SK-N-SH treated with all-trans-retinoic acid at 6 μM for 48 hours (cell line): ENCODE measurements at regions not wholly inside any gene's neighbourhood (a gene's known extent, or its start where the extent isn't known, plus 50 kb on each side); places are given as distances from the start of the nearest gene placed in this dataset.
A peak's percentile ranks its signal among the peaks of the same experiment; 100 is the strongest.

Source experiments
- ATAC-seq: fragments of 200-7000 bp; cut with Tn5 transposase; 3 replicates; pipeline ENCODE4 v1.9.1; 2020; ENCODE audit warnings: mild to moderate bottlenecking, moderate library complexity
- ARNTL ChIP-seq: fragments of 450-650 bp; formaldehyde crosslinking; IDR thresholded peaks from 2 replicates; pipeline ENCODE4 v1.5.0; 2020; ENCODE audit warnings: low read depth, mild to moderate bottlenecking, moderate library complexity, borderline replicate concordance
- BACH2 ChIP-seq: fragments of 250-450 bp; sonication (Bioruptor Pico); IDR thresholded peaks from 2 replicates; pipeline ENCODE4 v1.9.0; 2021; ENCODE audit warnings: mild to moderate bottlenecking, borderline replicate concordance
- CSDC2 ChIP-seq: fragments of 250-450 bp; sonication (Bioruptor Pico); IDR thresholded peaks from 2 replicates; pipeline ENCODE4 v1.5.0; 2020; ENCODE audit warnings: mild to moderate bottlenecking, moderate library complexity
- ESRRG ChIP-seq: fragments of 250-450 bp; sonication (Bioruptor Pico); IDR thresholded peaks from 2 replicates; pipeline ENCODE4 v1.6.1; 2021; ENCODE audit warnings: mild to moderate bottlenecking
- GLIS3 ChIP-seq: fragments of 250-450 bp; sonication (Bioruptor Pico); IDR thresholded peaks from 2 replicates; pipeline ENCODE4 v1.5.0; 2020; ENCODE audit warnings: mild to moderate bottlenecking, moderate library complexity
- ISL1 ChIP-seq: fragments of 250-450 bp; sonication (Bioruptor Pico); IDR thresholded peaks from 2 replicates; pipeline ENCODE4 v2.1.2; 2022; ENCODE audit warnings: mild to moderate bottlenecking, moderate library complexity
- OSR1 ChIP-seq: fragments of 250-450 bp; sonication (Bioruptor Pico); IDR thresholded peaks from 2 replicates; pipeline ENCODE4 v1.8.0; 2022; ENCODE audit warnings: moderate library complexity, mild to moderate bottlenecking, inconsistent platforms
- PPARA ChIP-seq: fragments of 250-450 bp; sonication (Bioruptor Pico); IDR thresholded peaks from 2 replicates; pipeline ENCODE4 v1.5.0; 2020; ENCODE audit warnings: mild to moderate bottlenecking, borderline replicate concordance
- RARB ChIP-seq: fragments of 250-450 bp; sonication (Bioruptor Pico); IDR thresholded peaks from 2 replicates; pipeline ENCODE4 v1.8.0; 2021; ENCODE audit warnings: mild to moderate bottlenecking, moderate library complexity
- SNAI2 ChIP-seq: fragments of 250-450 bp; sonication (Bioruptor Pico); IDR thresholded peaks from 2 replicates; pipeline ENCODE4 v1.5.0; 2020; ENCODE audit warnings: mild to moderate bottlenecking, moderate library complexity
- TCF4 ChIP-seq: fragments of 250-450 bp; sonication (Bioruptor Pico); IDR thresholded peaks from 2 replicates; pipeline ENCODE4 v1.8.0; 2021; ENCODE audit warnings: mild to moderate bottlenecking, moderate library complexity, borderline replicate concordance
- TOX ChIP-seq: fragments of 250-450 bp; sonication (Bioruptor Pico); IDR thresholded peaks from 2 replicates; pipeline ENCODE4 v1.8.0; 2021; ENCODE audit warnings: mild to moderate bottlenecking, moderate library complexity, borderline replicate concordance
- ZC3H10 ChIP-seq: fragments of 250-450 bp; sonication (Bioruptor Pico); IDR thresholded peaks from 2 replicates; pipeline ENCODE4 v1.5.1; 2021; ENCODE audit warnings: mild to moderate bottlenecking, moderate library complexity
- ZFP3 ChIP-seq: fragments of 250-450 bp; sonication (Bioruptor Pico); IDR thresholded peaks from 2 replicates; pipeline ENCODE4 v1.5.0; 2020; ENCODE audit warnings: mild to moderate bottlenecking, moderate library complexity
- ZNF70 ChIP-seq: fragments of 450-650 bp; formaldehyde crosslinking; IDR thresholded peaks from 2 replicates; pipeline ENCODE4 v1.5.0; 2020; ENCODE audit warnings: mild to moderate bottlenecking, moderate library complexity
- ZNF8 ChIP-seq: fragments of 450-650 bp; formaldehyde crosslinking; IDR thresholded peaks from 2 replicates; pipeline ENCODE4 v1.5.0; 2020; ENCODE audit warnings: mild to moderate bottlenecking, moderate library complexity
- TF ChIP-seq, protein P1 (sequence below): fragments of 250-450 bp; sonication (Bioruptor Pico); IDR thresholded peaks from 2 replicates; pipeline ENCODE4 v1.8.0; 2021; ENCODE audit warnings: low read depth, mild to moderate bottlenecking, moderate library complexity, borderline replicate concordance
- TF ChIP-seq, protein P2 (sequence below): fragments of 250-450 bp; sonication (Bioruptor Pico); IDR thresholded peaks from 2 replicates; pipeline ENCODE4 v1.5.0; 2020; ENCODE audit warnings: mild to moderate bottlenecking, moderate library complexity
- TF ChIP-seq, protein P3 (sequence below): fragments of 250-450 bp; sonication (Bioruptor Pico); IDR thresholded peaks from 2 replicates; pipeline ENCODE4 v1.8.0; 2020; ENCODE audit warnings: mild to moderate bottlenecking, moderate library complexity, borderline replicate concordance
- TF ChIP-seq, protein P4 (sequence below): fragments of 250-450 bp; sonication (Bioruptor Pico); IDR thresholded peaks from 2 replicates; pipeline ENCODE4 v1.5.1; 2020; ENCODE audit warnings: low read depth, mild to moderate bottlenecking, moderate library complexity
- TF ChIP-seq, protein P5 (sequence below): fragments of 250-450 bp; sonication (Bioruptor Pico); IDR thresholded peaks from 2 replicates; pipeline ENCODE4 v1.5.1; 2021; ENCODE audit warnings: mild to moderate bottlenecking, moderate library complexity

DNA sequence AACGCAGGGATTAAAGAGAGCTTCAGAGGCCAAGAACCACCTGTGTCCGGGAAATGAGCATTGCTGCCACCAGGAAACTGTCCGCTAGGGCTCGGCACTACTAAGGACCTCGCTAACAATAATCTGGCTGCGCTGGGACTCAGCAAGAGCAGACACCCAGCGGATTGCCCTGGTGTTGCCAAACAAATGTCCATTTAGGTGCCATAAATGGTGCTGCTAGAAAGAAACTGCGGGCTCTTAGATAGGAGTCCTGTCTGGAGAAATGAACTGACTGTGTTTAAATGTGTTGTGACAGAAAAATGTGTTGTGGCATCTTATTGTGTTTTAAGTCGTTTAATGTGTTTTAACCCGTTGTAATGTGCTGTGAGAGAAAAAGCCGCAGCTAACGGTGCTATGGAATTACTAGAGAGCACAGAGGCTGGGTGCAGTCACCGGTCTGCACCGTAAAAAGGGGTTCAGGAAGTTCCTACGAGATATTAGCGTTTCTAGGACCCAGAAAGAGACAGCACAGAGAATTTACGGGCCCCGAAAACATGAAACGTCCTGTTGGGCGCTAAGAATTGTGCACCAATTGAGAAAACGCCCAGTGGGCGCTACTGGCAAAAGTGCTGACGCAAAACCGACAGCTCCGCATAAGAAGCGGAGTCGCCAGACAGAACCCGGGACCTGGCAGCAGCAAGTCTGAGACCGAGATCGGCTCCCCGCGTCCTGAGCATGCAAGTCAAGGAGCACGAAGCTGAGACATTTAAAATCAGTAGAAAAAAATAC lies 90.6 kb downstream of the ANXA2R start (continued):
- TF ChIP-seq ARNTL: no peak

DNA sequence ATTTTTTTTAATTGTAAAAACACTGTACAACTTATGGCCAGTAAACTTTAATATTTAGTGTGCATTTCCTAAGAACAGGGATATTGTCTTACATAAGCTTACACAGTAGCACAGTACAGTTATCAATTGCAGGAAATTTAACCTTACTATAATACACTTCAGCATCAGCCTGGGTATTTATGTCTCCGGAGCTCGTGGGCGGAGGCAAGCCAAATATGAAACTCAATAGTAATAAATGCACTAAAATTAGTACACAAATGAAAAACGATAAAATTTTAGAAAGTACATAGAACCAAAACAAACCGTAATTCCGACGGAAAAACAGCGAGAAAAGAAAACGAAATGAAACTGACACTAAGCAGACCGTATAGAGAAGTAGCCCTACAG lies 91.2 kb downstream of the ANXA2R start:
- TF ChIP-seq ZC3H10 (CRISPR knock-in tag) (no peak), GLIS3 (no peak), TCF4 (CRISPR knock-in tag) (no peak), BACH2 (CRISPR knock-in tag) (no peak), ISL1 (CRISPR knock-in tag) (no peak), ESRRG (CRISPR knock-in tag) (no peak), PPARA (CRISPR knock-in tag) (no peak), ZFP3 (CRISPR knock-in tag) (no peak), ZNF8 (CRISPR knock-in tag) (no peak), SNAI2 (CRISPR knock-in tag) (no peak), TOX (no peak), ZNF70 (CRISPR knock-in tag) (no peak), OSR1 (no peak), CSDC2 (CRISPR knock-in tag) (no peak)
- TF ChIP-seq, protein P1, sequence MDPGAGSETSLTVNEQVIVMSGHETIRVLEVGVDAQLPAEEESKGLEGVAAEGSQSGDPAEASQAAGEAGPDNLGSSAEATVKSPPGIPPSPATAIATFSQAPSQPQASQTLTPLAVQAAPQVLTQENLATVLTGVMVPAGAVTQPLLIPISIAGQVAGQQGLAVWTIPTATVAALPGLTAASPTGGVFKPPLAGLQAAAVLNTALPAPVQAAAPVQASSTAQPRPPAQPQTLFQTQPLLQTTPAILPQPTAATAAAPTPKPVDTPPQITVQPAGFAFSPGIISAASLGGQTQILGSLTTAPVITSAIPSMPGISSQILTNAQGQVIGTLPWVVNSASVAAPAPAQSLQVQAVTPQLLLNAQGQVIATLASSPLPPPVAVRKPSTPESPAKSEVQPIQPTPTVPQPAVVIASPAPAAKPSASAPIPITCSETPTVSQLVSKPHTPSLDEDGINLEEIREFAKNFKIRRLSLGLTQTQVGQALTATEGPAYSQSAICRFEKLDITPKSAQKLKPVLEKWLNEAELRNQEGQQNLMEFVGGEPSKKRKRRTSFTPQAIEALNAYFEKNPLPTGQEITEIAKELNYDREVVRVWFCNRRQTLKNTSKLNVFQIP: no peak
- TF ChIP-seq, protein P2, sequence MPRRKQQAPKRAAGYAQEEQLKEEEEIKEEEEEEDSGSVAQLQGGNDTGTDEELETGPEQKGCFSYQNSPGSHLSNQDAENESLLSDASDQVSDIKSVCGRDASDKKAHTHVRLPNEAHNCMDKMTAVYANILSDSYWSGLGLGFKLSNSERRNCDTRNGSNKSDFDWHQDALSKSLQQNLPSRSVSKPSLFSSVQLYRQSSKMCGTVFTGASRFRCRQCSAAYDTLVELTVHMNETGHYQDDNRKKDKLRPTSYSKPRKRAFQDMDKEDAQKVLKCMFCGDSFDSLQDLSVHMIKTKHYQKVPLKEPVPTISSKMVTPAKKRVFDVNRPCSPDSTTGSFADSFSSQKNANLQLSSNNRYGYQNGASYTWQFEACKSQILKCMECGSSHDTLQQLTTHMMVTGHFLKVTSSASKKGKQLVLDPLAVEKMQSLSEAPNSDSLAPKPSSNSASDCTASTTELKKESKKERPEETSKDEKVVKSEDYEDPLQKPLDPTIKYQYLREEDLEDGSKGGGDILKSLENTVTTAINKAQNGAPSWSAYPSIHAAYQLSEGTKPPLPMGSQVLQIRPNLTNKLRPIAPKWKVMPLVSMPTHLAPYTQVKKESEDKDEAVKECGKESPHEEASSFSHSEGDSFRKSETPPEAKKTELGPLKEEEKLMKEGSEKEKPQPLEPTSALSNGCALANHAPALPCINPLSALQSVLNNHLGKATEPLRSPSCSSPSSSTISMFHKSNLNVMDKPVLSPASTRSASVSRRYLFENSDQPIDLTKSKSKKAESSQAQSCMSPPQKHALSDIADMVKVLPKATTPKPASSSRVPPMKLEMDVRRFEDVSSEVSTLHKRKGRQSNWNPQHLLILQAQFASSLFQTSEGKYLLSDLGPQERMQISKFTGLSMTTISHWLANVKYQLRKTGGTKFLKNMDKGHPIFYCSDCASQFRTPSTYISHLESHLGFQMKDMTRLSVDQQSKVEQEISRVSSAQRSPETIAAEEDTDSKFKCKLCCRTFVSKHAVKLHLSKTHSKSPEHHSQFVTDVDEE: no peak
- TF ChIP-seq, protein P3, sequence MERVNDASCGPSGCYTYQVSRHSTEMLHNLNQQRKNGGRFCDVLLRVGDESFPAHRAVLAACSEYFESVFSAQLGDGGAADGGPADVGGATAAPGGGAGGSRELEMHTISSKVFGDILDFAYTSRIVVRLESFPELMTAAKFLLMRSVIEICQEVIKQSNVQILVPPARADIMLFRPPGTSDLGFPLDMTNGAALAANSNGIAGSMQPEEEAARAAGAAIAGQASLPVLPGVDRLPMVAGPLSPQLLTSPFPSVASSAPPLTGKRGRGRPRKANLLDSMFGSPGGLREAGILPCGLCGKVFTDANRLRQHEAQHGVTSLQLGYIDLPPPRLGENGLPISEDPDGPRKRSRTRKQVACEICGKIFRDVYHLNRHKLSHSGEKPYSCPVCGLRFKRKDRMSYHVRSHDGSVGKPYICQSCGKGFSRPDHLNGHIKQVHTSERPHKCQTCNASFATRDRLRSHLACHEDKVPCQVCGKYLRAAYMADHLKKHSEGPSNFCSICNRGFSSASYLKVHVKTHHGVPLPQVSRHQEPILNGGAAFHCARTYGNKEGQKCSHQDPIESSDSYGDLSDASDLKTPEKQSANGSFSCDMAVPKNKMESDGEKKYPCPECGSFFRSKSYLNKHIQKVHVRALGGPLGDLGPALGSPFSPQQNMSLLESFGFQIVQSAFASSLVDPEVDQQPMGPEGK: no peak
- TF ChIP-seq, protein P4, sequence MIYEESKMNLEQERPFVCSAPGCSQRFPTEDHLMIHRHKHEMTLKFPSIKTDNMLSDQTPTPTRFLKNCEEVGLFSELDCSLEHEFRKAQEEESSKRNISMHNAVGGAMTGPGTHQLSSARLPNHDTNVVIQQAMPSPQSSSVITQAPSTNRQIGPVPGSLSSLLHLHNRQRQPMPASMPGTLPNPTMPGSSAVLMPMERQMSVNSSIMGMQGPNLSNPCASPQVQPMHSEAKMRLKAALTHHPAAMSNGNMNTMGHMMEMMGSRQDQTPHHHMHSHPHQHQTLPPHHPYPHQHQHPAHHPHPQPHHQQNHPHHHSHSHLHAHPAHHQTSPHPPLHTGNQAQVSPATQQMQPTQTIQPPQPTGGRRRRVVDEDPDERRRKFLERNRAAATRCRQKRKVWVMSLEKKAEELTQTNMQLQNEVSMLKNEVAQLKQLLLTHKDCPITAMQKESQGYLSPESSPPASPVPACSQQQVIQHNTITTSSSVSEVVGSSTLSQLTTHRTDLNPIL (CRISPR knock-in tag): no peak
- ATAC-seq: no peak

DNA sequence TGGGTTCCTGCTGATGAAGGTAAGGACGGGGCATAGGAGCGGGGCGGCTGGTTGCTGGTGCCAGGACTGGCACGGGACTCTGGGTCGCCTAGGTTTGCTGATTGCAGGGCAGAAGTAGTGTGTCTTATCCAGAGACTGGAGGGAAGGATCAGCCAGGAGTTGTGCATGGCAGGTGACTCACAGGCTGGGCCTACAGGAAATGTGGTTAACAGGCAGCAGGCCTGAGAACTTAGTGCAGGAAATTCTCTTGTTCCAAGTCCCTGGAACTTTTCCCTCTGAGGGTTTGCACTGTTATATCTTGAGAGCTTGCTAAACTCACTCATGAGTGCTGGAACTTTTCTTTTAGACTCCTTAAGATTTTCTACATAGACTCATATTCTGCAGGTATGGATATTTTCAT lies 95.1 kb downstream of the ANXA2R start:
- peak; percentile 77 for ATAC-seq
- TF ChIP-seq, protein P4 (CRISPR knock-in tag): no peak
- TF ChIP-seq BACH2 (CRISPR knock-in tag): no peak
- TF ChIP-seq SNAI2 (CRISPR knock-in tag): no peak
- TF ChIP-seq TCF4 (CRISPR knock-in tag): no peak
- TF ChIP-seq ARNTL: no peak
- TF ChIP-seq ISL1 (CRISPR knock-in tag): no peak
- TF ChIP-seq ESRRG (CRISPR knock-in tag): no peak
- no peak for TF ChIP-seq ZNF8 (CRISPR knock-in tag)
- TF ChIP-seq, protein P5, sequence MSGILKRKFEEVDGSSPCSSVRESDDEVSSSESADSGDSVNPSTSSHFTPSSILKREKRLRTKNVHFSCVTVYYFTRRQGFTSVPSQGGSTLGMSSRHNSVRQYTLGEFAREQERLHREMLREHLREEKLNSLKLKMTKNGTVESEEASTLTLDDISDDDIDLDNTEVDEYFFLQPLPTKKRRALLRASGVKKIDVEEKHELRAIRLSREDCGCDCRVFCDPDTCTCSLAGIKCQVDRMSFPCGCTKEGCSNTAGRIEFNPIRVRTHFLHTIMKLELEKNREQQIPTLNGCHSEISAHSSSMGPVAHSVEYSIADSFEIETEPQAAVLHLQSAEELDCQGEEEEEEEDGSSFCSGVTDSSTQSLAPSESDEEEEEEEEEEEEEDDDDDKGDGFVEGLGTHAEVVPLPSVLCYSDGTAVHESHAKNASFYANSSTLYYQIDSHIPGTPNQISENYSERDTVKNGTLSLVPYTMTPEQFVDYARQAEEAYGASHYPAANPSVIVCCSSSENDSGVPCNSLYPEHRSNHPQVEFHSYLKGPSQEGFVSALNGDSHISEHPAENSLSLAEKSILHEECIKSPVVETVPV (CRISPR knock-in tag): no peak
- TF ChIP-seq ZFP3 (CRISPR knock-in tag): no peak
- TF ChIP-seq GLIS3: no peak
- TF ChIP-seq RARB (CRISPR knock-in tag): no peak
